ENCODE measurements at regions not wholly inside any gene's neighbourhood (a gene's known extent, or its start where the extent isn't known, plus 50 kb on each side); places are given as distances from the start of the nearest gene placed in this dataset.

DNA sequence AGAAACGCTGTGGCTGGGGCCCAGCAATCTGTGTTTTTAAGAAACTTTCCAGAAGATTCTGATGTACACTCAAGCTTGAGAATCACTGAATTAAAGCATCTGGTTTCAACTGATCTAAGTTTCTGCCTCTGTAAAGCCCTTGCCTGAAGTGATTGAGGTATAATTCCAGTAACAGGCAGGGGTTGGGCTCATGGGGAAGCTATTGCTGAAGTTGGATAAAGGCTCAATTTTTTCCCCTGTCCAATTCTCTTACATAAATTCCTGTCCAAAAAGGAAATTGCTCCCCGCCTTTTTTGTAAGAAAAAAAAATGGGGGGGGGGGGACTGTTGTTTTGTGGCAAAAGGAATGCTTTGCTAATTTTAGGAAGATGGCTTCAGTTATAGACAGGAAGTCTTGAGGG is 337.4 kb downstream of the NUAK1 start:
- DNase-seq (ENCODE audit: low read depth in 2 of 2) = no peak

DNA sequence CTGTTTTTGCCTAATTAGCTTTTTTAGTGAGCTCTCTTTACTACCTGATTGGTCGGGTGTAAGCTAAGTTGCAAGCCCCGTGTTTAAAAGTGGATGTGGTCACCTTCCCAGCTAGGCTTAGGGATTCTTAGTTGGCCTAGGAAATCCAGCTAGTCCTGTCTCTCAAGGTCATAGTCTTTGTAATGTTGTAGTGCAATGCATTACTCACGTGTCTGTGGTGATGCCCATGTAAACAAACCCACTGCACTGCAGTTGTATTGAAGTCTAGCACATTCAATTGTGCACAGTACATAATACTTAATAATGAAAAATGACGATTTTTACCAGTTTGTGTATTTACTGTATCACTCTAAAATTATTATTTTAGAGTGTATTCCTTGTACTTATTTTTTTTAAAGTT is 335.5 kb downstream of the NUAK1 start:
- DNase-seq (ENCODE audit: low read depth in 2 of 2) = no peak

DNA sequence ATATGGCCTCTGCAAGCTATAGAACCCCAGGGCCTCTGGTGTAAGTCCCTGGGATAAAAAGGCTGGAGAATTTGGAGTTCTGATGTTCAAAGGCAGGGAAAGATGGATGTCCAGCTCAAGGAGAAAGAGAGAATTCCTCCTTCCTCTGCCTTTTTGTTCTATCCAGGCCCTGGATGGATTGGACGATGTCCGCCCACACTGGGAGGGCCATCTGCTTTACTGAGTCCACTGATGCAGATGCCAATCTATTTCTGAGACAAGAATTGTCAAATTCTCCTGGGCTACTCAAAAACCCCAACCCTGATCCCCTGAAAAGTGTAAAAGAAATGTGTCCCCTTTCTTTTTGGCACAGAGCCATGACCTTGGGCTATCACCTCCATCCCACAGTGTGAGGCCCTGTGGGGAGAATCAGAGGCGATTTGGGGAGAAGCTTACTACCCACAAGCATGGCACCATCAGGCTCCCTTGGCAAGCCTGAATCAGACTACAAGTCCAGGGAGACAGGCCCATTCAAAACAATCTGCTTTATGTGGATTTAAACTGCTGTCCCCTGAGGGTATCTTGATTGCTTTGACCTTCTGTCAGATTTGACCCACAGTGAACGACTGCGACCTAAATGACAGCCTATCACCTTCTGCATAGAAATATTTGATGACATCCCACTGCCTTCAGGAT is 334.0 kb downstream of the NUAK1 start:
- DNase-seq (ENCODE audit: low read depth in 2 of 2) = no peak

DNA sequence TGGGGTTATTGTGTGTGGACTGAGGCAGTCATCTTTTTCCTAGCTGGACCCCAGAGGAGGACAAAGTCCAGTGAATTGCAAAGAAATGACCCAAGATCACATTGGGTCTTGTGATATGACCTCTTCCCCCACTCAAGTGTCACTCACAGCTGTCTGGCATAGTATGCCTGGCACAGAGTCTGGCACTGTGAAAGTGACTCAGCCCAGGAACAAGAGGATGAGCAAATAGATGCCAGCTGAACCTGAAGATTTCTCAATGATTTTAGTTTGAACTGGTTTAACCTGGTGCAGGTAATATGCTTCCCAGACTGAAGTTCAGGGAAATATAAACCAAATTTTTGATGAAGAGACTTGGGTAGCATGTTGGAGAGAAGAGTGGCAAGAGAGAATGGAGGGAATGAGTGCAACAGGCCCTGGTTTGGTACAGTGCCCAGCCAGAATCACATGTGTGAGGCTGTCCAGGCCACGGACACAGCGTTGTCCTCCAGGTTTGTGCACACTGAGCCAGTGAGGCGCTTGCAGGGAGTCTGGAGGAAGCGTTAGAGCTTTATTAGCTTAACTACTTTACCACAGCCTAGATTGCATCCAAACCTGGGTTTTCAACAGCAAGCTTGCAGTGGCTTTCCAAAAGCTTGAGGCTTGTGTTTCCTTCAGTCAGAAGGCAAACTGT is 332.9 kb downstream of the NUAK1 start:
- DNase-seq (ENCODE audit: low read depth in 2 of 2) = no peak

DNA sequence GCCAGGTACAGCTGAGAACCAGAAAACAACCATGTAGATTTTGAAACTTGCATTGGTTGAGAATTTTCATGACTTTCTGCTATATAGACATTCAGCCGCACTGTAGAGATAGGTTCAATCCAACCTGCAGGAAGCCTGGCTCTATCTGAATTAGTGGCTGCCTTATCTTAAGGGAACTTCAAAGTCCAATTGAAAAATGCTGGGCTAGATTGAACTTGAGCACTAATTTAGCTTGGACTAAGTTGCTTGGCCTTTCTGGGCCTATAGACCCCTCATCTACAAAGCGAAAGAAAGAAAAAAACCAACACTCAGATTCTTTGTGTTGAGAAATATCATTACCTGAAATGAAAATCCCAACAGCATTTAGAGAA is 332.4 kb downstream of the NUAK1 start:
- DNase-seq (ENCODE audit: low read depth in 2 of 2) = no peak

DNA sequence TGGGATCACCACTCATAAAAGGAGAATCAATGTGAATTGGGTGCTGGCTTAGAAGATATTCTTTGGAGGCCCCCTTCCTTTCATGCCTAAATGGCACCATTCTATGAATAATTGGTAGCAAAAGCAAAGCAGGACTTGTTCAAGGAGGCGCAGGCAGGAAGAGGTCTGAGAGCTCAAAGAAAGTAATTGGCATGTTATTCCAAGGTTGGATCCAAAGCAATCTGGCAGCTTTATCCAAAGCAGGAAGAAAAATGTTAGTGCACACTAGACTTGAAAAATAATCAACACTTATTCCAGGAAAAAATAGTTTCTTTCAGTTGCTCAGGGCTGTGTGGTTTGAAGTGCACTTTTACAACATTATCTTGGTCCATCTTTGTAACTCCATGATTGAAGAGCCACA is 326.4 kb downstream of the NUAK1 start:
- DNase-seq (ENCODE audit: low read depth in 2 of 2) = no peak

DNA sequence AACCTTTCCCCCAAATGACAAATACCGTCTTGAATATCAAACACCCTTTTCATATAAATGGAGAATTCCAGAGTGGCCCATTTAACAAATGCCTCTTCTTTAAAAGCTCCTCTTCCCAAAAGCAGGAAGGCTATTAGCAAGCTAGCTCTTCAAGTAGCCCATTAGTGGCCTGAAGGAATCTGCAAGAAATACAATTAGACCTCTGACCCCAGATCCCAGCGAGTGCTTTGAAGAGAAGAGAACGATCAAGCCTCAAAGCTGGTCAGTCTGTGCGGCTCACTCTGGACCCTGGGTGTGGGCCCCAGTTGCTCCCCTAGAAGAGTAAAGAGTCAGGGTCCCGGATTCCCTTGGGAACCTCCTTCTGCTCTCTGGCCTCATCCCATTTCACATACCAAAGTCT is 325.6 kb downstream of the NUAK1 start:
- DNase-seq (ENCODE audit: low read depth in 2 of 2) = no peak

DNA sequence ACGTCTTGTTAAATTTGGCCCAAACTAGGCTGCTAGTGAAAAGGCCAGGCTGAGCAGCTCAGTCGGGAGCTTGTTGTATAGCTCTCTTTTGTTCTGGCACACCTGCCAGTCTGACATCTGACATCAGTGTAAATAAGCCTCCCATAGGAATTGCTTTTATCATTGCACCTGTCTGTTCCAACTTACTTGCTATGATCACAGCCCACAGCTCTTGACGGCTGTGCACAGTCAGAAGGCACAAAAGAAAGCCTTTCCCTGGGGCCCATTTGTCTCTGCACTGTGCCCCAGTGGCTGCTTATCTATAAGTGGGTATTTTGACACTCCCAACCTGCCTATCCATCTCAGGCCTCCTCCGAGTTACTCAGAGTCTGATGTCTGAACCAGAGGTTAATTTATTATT is 324.5 kb downstream of the NUAK1 start:
- no peak for DNase-seq (ENCODE audit: low read depth in 2 of 2)

DNA sequence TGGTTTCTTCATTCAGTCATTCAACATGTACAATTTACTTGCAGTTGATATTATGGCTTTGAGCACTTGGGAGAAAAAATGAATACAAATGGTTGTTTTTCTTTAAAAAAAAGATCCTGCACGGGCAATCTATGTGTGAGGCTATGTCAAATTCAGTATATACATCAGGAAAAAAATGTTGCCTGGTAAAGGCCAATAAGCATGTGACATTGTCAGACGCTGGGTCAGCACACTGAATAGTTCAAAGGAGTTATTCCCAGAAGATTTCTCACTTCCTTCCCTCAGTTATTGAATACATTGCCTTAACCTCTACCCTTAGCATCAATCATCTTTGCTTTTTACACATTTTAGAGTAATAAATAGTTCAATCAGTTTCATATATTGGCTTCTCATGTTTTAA is 319.2 kb downstream of the NUAK1 start:
- DNase-seq (ENCODE audit: low read depth in 2 of 2) = no peak

DNA sequence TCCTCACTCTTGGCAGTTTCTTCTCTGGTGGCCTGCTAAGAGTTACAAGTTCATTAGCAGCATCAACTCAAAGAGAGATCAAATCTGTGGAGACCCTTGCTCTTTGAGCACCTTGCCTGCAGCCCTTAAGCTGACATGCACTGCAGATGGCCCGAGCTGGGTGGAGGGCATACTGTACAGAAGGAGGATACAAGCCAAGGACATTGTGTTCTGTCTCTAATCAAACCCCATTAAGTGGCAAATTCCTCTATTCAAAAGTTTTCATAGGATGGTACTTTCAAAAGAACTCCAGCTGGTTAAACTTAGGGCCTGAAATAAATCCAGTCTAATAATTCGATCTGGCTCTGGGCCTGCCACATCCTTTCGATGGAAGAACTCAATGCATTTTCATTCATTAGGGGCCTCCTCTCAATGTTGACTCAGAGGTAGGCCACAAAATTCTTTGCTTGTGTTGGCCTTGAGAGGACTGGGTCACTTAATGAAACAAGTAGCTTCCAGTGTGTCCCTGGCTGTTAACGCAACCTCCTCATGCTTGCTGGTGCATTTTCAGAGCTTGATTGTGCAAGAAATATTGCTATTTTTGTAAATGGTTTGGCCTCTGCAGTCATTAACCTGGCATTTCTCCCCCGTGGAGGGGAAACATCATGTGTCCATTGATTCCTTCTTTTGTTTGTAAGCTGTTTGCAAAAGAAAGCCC is 318.2 kb downstream of the NUAK1 start:
- no peak for DNase-seq (ENCODE audit: low read depth in 2 of 2)

DNA sequence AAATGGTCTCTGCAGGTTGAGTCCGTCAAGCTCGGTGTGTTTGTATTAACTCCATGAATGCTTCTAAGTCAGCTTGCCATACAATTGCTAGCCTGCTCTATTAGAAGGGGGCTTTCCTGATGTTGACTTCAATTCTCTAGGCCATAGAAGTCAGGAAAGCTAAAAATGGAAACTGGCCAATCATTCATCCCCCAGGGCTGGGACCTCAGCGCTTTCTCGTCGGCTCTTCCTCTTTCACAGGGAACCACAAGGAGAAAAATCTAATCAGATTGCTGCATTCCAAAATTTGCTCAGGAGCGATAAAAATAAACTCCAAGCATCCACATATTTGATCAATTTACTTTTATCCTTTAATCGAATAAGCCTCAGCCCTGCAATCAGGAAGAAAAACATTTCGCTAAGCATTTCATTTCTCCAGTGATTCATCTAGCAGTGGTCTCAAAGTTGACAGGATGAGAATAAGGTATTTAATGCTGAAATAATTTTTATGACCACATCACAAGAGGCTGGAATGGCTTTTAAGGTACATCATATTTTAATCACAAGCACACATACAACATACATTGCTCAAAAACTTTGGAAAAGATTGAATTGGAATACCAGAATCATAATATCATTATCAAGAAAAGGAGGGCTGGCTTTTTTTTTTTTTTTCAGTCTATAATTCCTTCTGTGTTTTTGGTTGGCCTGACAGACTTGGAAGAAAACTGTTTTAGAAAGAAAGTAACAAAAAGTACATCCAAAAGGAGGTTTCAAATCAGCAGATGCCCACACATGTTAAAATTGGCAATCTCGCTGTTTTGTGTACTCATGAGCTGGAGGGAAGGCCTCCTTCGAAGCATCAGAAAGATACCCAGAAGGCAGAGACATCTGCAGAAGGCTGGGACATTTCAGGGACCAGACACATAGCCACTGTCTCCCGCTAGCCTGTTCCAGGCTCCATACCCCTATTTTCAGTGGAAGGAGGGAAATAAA is 316.3 kb downstream of the NUAK1 start:
- DNase-seq (ENCODE audit: low read depth in 2 of 2) = no peak

DNA sequence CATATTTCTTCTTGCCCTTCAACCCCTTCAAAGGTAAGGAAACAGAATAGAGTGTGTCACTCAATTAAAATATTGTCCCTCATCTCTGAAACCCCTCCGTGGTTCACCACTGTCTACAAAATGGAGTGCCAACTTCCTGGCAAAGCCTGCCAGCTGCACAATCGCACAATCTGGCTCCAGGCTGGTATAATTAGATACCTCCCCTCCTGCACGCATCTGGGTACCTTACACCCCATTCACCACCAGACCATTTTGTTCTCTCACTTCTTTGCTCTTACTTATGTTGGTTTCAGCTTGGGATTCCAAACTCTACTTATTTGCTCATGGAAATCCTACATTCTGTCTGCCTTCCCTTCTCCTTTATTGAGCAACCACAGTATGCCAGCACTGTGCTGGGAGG is 314.9 kb downstream of the NUAK1 start:
- DNase-seq (ENCODE audit: low read depth in 2 of 2) = no peak

DNA sequence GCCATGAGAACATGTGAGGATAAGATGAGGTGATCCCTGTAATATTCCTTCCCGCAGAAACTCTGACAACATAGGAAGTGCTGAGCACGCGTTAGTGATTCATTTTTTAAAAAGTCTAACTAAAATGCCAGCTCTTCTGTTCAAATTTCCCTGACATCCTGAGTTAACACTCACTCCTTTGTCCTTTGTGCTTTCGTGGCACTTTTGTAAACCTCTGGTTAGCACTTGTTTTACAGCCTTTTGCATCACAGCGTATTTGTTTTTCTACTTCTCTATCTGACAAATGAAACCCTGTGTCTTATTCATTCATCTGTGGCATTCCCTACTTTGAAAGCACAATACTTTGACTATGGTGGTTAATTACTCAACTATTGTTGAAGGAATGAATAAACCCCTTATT is 313.6 kb downstream of the NUAK1 start:
- peak in 1 of 2 donors; percentile 18 for DNase-seq (ENCODE audit: low read depth in 2 of 2)

DNA sequence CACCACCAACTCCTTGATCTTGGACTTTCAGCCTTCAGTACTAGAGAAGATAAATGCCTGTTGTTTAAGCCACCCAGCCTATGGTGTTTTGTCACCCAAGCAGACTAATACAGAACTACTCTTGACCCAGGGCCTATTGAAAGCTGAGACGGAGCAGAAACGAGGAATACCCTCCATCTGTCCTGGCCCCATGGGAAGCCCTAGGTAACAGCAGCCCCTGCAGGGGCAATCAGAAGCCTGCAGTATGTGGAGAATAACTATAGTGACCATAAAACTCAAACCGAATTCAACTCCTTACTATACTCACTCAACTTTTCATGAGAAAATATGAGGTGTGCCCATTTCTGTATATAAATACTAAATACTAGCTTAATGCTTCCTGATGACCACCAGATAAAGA is 307.4 kb downstream of the NUAK1 start:
- no peak for DNase-seq (ENCODE audit: low read depth in 2 of 2)

DNA sequence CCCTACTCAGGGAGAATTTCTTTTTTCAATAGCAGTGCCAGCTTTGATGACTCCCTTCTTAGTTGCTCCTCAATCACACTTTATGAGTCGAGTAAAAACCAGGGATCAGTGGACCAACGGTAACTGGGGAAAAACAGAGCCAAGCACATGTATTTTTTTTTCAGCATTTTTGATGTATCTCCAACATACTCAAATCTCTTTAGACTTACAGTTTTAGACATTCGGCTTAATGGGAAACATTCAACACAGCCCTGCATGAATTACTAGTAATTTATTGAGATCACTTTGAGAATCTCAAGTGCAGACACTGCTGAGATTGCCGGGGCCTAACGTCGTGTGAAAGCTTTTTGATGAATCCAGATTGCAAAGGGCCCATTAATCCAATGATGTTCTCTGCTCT is 306.7 kb downstream of the NUAK1 start:
- DNase-seq (ENCODE audit: low read depth in 2 of 2) = no peak

DNA sequence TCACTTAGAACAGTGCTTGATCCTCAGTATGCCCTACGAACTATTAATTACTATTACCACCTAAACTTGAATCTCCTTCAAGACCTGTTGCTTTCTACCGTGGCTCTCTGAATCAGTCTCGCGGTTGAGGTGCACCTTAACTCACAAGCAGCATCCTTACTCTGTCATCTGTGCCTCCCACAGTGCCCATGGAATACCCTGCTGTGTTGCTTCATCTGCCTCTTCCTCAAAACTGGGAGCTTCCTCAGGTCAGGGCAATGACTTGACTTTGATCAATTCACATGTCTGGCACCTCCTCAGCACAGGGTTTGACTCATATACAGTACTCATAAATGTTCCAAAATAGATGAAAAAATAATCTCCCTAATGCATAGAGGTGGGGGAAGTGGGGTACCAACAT is 305.9 kb downstream of the NUAK1 start:
- no peak for DNase-seq (ENCODE audit: low read depth in 2 of 2)

DNA sequence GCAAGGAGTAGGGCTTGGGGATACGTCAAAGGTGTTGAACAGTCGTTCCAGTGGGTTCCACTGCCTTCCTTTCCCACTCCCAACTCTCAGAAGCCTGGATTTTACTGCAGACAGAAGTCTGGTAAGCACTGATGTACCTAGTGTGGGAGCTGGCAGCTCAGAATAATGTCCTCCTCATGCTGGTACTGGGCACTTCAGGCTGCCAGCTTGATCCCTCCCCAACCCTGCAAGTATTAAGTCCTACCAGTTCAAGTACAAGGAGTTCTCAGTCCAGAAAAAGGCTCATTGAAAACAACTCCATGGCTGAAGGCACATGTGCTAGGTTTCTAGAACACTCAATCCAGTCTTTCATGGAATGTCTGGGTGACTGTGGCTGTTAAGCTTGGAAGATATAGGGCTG is 304.3 kb downstream of the NUAK1 start:
- DNase-seq (ENCODE audit: low read depth in 2 of 2) = no peak

DNA sequence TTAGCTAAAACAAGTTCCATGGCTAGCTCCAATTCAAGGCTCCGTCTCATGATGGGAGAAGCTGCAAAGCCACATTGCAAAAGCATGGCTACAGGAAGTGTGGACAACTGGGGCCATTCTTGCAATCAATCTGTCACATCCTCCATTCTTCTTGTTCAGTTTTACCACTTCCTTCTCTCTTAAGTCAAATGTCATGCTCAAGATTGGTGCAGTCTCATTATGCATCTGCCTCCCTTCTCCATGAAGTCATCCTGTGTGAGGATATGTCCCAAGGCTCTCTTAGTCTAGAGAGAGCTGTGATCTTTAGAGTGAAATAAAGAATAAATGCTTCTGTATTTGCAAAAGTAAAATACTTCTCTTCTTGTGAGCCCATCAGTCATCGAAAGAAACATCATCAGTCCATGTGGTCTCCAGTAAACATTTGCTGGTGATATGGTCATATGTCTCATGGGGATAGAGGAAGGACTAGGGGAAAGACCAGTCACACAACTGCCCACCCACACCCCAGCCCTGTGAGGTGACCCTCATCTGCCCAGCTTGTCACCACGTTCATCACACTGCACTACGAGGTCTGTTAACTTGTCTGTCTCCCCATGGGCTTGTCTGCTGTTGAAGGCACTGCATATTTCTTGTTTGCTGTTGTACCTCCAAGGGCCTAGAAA is 303.0 kb downstream of the NUAK1 start:
- no peak for DNase-seq (ENCODE audit: low read depth in 2 of 2)

DNA sequence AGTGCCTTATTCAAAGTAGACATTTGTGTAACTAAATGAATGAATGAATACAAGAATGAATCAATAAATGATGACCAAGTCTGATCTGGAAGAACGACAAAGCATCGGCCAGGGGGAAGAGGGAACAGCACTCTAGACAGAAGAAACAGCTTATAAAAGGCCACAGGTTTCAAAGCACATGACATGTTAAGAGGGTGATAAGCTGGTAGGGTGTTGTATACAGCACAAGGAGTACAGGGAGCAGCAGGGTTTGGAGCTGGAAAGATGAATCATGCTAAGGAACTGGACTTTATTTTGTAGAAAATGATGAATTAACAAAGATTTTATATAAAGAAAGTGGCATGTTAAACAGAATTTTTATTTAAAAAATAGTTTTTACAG is 302.5 kb downstream of the NUAK1 start:
- no peak for DNase-seq (ENCODE audit: low read depth in 2 of 2)

DNA sequence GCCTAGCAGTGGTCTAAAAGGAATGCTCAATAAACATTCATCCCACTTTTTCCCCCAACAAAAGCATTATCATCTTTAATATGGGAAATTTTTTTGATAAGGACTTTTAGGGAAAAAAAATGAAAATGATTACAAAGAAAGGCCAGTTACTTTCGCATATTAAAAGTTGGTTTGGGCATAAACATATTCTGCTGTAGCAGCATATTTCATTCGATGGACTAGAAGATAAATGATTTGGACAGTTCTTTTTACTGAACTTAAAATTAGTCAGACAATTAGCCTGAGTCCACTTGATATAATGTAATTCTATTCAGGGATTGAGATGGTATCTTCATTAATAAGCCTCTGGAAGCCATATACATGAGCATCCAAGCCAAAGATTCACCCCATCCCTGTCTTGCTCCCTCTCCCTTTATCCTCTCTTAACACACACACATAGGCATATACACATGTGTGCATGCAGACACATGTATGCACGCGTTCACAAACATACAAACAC is 299.1 kb downstream of the NUAK1 start:
- DNase-seq (ENCODE audit: low read depth in 2 of 2) = no peak

DNA sequence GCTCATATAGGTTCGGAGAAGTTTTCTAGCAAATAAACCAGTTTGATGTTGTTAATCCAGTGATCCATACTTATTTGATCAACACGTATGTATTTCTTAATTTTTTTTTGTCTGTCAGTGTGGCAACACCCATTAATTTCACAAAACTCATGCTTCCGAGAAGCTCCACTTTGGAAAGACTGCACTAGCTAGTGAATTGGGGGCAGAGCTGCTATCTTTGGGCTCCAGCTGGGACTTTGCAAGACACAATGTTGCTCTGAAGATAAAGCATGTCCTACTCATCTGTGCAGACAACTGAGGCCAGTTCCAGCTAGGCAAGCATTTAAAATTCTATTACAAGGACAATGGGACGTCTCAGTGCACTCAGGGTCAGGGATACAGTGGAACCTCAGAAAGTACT is 298.4 kb downstream of the NUAK1 start:
- DNase-seq (ENCODE audit: low read depth in 2 of 2) = no peak
